ENCODE measurements at regions not wholly inside any gene's neighbourhood (a gene's known extent, or its start where the extent isn't known, plus 50 kb on each side); places are given as distances from the start of the nearest gene placed in this dataset.

DNA sequence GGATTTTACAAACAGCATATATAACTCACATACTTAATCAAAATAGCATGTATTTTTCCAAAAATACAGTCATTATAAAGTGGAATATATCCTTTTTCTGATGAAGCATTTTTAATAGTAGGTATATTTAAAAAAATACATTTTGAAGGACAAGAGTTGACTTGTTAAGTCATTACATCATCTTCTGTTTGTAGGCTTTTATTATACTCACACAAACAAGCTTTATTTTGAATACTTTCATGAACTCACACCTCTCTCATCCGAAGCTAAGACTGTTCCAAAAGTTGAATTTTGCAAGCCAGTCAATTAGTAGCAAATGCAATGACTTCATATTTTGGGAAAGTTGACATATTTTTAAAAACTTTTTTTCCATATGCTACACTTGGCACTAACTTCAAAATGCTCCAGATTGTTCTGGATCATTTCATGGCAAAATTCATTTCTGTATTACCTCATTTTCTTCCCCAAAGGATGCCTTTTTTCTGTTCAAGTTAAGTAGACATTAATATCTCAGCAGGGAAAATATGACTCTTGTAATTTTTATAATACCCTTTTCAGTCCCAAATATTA lies 68.5 kb upstream of the WDR75 start (continued):
- TF ChIP-seq ETS1 (IDR thresholded peaks at IDR 0.05), result no peak
- no peak for TF ChIP-seq EZH2phosphoT487 (IDR thresholded peaks at IDR 0.05; ENCODE audit: unreplicated experiment)
- TF ChIP-seq ZNF331 (CRISPR knock-in tag; IDR thresholded peaks at IDR 0.05; ENCODE audit: low read depth), result no peak
- TF ChIP-seq JUNB (IDR thresholded peaks at IDR 0.05; ENCODE audit: unreplicated experiment), result no peak
- TF ChIP-seq EZH2 (IDR thresholded peaks at IDR 0.05; ENCODE audit: low read depth, unreplicated experiment), result no peak
- TF ChIP-seq, protein P1, sequence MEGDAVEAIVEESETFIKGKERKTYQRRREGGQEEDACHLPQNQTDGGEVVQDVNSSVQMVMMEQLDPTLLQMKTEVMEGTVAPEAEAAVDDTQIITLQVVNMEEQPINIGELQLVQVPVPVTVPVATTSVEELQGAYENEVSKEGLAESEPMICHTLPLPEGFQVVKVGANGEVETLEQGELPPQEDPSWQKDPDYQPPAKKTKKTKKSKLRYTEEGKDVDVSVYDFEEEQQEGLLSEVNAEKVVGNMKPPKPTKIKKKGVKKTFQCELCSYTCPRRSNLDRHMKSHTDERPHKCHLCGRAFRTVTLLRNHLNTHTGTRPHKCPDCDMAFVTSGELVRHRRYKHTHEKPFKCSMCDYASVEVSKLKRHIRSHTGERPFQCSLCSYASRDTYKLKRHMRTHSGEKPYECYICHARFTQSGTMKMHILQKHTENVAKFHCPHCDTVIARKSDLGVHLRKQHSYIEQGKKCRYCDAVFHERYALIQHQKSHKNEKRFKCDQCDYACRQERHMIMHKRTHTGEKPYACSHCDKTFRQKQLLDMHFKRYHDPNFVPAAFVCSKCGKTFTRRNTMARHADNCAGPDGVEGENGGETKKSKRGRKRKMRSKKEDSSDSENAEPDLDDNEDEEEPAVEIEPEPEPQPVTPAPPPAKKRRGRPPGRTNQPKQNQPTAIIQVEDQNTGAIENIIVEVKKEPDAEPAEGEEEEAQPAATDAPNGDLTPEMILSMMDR (conservative IDR thresholded peaks at IDR 0.05; ENCODE audit: low read depth in 2 of 2), result no peak
- no peak for TF ChIP-seq POLR2AphosphoS5 (IDR thresholded peaks at IDR 0.05; ENCODE audit: low read depth)
- TF ChIP-seq, protein P2, sequence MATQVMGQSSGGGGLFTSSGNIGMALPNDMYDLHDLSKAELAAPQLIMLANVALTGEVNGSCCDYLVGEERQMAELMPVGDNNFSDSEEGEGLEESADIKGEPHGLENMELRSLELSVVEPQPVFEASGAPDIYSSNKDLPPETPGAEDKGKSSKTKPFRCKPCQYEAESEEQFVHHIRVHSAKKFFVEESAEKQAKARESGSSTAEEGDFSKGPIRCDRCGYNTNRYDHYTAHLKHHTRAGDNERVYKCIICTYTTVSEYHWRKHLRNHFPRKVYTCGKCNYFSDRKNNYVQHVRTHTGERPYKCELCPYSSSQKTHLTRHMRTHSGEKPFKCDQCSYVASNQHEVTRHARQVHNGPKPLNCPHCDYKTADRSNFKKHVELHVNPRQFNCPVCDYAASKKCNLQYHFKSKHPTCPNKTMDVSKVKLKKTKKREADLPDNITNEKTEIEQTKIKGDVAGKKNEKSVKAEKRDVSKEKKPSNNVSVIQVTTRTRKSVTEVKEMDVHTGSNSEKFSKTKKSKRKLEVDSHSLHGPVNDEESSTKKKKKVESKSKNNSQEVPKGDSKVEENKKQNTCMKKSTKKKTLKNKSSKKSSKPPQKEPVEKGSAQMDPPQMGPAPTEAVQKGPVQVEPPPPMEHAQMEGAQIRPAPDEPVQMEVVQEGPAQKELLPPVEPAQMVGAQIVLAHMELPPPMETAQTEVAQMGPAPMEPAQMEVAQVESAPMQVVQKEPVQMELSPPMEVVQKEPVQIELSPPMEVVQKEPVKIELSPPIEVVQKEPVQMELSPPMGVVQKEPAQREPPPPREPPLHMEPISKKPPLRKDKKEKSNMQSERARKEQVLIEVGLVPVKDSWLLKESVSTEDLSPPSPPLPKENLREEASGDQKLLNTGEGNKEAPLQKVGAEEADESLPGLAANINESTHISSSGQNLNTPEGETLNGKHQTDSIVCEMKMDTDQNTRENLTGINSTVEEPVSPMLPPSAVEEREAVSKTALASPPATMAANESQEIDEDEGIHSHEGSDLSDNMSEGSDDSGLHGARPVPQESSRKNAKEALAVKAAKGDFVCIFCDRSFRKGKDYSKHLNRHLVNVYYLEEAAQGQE (IDR thresholded peaks at IDR 0.05; ENCODE audit: unreplicated experiment), result no peak

- no peak overlapping the region for H3K27ac ChIP-seq (ENCODE audit: low read depth)
- no peak overlapping the region for H3K4me2 ChIP-seq
- no peak overlapping the region for H3K4me3 ChIP-seq
- no peaks in the 10 kb centered on the region for H3K36me3 Mint-ChIP-seq (ENCODE audit: low read depth)
- H3K27me3 ChIP-seq (ENCODE audit: insufficient read depth), result no peaks in the 10 kb centered on the region
- peaks cover 15% of the 10 kb centered on the region for H3K4me1 ChIP-seq (ENCODE audit: insufficient read depth)
- TF ChIP-seq, protein P1 (conservative IDR thresholded peaks at IDR 0.05; ENCODE audit: low read depth in 2 of 2), result no peak
- TF ChIP-seq, protein P2 (IDR thresholded peaks at IDR 0.05; ENCODE audit: unreplicated experiment), result no peak
- TF ChIP-seq STAT1 (IDR thresholded peaks at IDR 0.05; ENCODE audit: unreplicated experiment), result no peak
- TF ChIP-seq CREB1 (CRISPR knock-in tag; IDR thresholded peaks at IDR 0.05; ENCODE audit: low read depth), result no peak
- no peak for TF ChIP-seq ETS1 (IDR thresholded peaks at IDR 0.05)
- no peak for TF ChIP-seq ZNF331 (CRISPR knock-in tag; IDR thresholded peaks at IDR 0.05; ENCODE audit: low read depth)
- no peak for TF ChIP-seq EZH2phosphoT487 (IDR thresholded peaks at IDR 0.05; ENCODE audit: unreplicated experiment)
- no peaks in the 10 kb centered on the region for H3K36me3 ChIP-seq (ENCODE audit: insufficient read depth)
- no peaks in the 10 kb centered on the region for H3K27me3 Mint-ChIP-seq (ENCODE audit: insufficient read depth, low read depth, poor library complexity)
- no peak overlapping the region for H3K4me3 Mint-ChIP-seq
- H4K20me1 ChIP-seq (replicated peaks; ENCODE audit: insufficient read depth), result no peaks in the 10 kb centered on the region
- no peaks in the 10 kb centered on the region for H3K9me2 ChIP-seq (ENCODE audit: insufficient read depth)
- H3F3A ChIP-seq (replicated peaks; ENCODE audit: low read depth), result no peaks in the 10 kb centered on the region
- ATAC-seq (no peak), DNase-seq (ENCODE audit: low spot score) (no peak)
- no peaks in the 10 kb centered on the region for H3K79me2 ChIP-seq (replicated peaks; ENCODE audit: insufficient read depth)
- H3K27ac Mint-ChIP-seq, result no peak overlapping the region
- no peak overlapping the region for H2AFZ ChIP-seq
- H3K4me1 Mint-ChIP-seq, result peaks cover 17% of the 10 kb centered on the region
- no peaks in the 10 kb centered on the region for H3K9me3 Mint-ChIP-seq
These were observed 66.8 kb upstream of the WDR75 start for GRCh38 chr2:189374481-189374880.

Data from GM23338 (cell line).